ENCODE measurements at regions not wholly inside any gene's neighbourhood (a gene's known extent, or its start where the extent isn't known, plus 50 kb on each side); places are given as distances from the start of the nearest gene placed in this dataset.
"Not testable (repeated sequence)": the region's sequence is repeated elsewhere in the genome, so short reads cannot be mapped to it uniquely, and the experiment has no call there.

DNA sequence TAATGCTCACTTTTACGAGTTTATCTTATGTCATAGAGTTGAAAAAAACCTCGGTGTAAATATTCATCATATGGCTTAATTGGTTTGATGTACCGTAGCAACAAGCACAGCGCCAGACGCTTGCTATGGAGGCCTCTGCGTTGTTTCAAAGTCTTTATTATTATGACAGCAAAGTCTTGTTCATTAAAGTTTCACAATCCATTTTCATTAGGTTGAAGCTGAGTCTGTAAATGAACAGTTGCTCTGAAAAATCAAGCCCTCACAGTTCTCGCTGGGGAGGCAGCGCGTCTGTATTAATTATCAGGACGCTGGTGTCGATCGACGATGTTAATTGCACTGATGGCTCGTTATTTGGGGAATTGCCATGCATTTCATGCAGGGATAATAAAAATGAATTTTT lies 185.6 kb downstream of the INSC start:
- no peak for DNase-seq (ENCODE audit: extremely low read depth in 1 of 11, low read depth in 9 of 11, low spot score in 4 of 11)

DNA sequence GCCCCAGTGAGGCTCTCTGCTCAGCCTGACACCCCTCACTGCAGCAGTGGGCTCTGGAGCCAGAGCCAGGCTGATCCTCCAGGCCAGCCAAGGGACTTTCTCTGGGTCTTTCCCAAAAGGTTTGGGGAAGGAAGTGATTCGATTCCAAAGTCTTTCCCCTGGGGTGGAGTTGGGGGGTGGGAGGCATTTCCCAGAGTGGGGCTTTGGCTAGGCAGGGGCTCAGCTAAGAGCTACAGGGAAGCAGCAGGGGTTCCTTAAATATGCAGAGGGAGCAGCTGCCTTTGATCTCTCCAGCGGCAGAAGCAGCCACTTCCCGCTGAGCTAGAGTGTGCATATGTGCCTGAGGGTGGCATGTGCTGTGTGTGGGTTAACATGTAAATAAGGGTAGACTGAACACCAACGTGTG lies 192.9 kb downstream of the INSC start:
- no peak for DNase-seq (ENCODE audit: extremely low read depth in 1 of 11, low read depth in 9 of 11, low spot score in 4 of 11)

DNA sequence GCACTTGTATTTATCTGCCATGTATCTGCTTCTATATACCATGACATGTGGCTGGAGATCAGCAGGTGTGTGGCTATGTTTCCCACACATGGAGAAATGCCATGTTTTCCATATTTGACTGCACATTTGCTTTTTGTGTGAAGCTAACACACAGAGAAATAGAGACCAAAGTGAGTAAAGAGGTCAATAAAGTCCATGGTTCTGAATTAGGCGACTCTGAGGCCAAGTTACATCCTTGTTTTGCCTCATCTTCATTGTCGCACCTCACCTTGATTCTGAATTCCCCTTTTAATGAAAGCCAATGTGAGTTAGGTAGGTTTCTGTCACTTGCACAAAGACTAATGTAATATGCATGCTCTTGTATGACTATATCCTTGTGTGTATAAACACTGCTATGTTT lies 194.1 kb downstream of the INSC start:
- DNase-seq (ENCODE audit: extremely low read depth in 1 of 11, low read depth in 9 of 11, low spot score in 4 of 11) = no peak

GRCh38 chr11:15309296-15309695 lies 194.6 kb downstream of the INSC start:
- DNase-seq (ENCODE audit: extremely low read depth in 1 of 11, low read depth in 9 of 11, low spot score in 4 of 11) = no peak

- no peak for DNase-seq (ENCODE audit: extremely low read depth in 1 of 11, low read depth in 9 of 11, low spot score in 4 of 11)
Observed at GRCh38 chr11:15313862-15314261, 199.1 kb downstream of the INSC start.

DNA sequence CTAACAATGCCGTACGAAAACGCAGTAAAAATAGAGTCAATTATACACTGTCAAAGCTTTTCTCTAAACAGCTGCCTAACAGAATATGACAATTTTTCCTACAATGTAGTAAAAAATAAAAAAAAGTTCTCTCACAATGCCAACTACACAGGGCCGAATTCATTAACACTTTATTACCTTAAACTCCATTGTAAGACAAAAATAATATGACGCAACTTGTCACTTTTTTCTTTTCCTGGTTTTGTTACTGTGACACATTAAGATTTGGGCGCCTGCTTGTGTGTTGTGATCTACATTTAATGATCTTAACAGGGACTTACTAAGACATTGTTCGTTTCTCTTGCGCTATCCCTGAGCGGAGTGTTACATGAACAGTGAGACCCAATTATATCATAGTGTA lies 204.1 kb downstream of the INSC start:
- DNase-seq (ENCODE audit: extremely low read depth in 1 of 11, low read depth in 9 of 11, low spot score in 4 of 11) = no peak

- no peak for DNase-seq (ENCODE audit: extremely low read depth in 1 of 11, low read depth in 9 of 11, low spot score in 4 of 11)
Observed at GRCh38 chr11:15326520-15326919, 211.8 kb downstream of the INSC start.

- DNase-seq (ENCODE audit: extremely low read depth in 1 of 11, low read depth in 9 of 11, low spot score in 4 of 11) = peak; percentile 40 to 75 (median 54)
Observed at GRCh38 chr11:15327786-15328231, 213.1 kb downstream of the INSC start.

DNA sequence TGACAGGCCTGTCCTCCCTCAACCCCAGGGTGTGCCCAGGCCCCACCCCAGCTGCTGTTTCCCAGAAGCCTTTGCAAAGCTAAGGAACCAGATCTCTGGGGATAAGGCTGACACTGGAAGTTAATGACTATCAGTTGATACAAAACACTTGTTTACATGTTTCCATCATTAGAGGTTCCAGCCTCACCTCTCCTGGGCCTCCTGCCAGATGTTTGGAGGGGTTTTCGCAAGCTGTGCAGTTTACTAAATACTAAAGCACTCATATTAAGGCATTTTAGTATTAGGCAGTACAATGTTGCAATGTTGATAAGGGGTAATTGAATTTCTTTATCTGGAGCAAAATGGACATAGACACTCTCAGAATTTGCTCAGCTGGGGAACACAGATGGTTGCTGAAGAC lies 218.7 kb downstream of the INSC start:
- DNase-seq (ENCODE audit: extremely low read depth in 1 of 11, low read depth in 9 of 11, low spot score in 4 of 11) = no peak

- no peak for DNase-seq (ENCODE audit: extremely low read depth in 1 of 11, low read depth in 9 of 11, low spot score in 4 of 11)
Observed at GRCh38 chr11:15334766-15335165, 220.0 kb downstream of the INSC start.

DNA sequence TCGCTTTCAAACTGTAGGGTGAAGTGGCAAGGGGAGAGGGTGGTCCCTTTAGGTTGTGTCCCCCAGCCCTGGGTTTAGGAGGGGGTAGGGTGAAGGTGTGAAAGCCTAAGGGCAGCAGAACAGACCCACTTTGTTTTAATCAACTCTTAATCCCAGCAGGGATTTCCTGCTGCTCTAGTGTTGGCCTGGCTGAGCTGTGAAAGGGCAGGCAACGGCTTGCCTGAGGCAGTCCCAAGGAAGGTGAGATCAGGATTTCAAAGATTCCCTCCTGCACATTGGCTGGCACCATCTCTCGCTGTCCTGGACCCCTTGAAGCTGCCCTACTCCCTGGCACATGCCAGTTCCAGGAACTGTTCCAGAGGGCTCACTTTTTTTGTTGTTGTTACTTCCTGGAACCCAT lies 221.3 kb downstream of the INSC start:
- DNase-seq (ENCODE audit: extremely low read depth in 1 of 11, low read depth in 9 of 11, low spot score in 4 of 11) = no peak

- DNase-seq (ENCODE audit: extremely low read depth in 1 of 11, low read depth in 9 of 11, low spot score in 4 of 11) = no peak
Observed at GRCh38 chr11:15339302-15339701, 224.6 kb downstream of the INSC start.

- DNase-seq (ENCODE audit: extremely low read depth in 1 of 11, low read depth in 9 of 11, low spot score in 4 of 11) = no peak
Observed at GRCh38 chr11:15341587-15341986, 226.9 kb downstream of the INSC start.

DNA sequence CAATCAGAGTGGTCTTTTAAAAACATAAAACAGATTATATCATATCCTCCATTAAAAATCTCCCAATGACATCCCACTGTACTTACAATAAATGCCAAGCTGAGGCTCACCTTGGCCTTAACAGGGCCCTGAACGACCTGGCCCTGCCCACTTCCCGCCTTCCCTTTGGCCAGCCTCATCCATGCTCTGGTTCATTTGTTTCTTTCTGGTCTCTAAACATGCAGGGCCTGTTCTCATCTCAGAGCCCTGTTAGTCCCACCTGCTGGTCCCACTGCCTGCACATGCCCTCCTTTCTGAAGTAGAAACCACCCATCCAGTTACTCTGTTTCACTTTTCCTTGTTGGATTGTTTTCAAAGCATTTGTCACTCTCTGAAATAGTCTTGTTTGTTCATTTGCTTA lies 227.4 kb downstream of the INSC start:
- DNase-seq (ENCODE audit: extremely low read depth in 1 of 11, low read depth in 9 of 11, low spot score in 4 of 11) = no peak

- DNase-seq (ENCODE audit: extremely low read depth in 1 of 11, low read depth in 9 of 11, low spot score in 4 of 11) = no peak
Observed at GRCh38 chr11:15346907-15347306, 232.2 kb downstream of the INSC start.

DNA sequence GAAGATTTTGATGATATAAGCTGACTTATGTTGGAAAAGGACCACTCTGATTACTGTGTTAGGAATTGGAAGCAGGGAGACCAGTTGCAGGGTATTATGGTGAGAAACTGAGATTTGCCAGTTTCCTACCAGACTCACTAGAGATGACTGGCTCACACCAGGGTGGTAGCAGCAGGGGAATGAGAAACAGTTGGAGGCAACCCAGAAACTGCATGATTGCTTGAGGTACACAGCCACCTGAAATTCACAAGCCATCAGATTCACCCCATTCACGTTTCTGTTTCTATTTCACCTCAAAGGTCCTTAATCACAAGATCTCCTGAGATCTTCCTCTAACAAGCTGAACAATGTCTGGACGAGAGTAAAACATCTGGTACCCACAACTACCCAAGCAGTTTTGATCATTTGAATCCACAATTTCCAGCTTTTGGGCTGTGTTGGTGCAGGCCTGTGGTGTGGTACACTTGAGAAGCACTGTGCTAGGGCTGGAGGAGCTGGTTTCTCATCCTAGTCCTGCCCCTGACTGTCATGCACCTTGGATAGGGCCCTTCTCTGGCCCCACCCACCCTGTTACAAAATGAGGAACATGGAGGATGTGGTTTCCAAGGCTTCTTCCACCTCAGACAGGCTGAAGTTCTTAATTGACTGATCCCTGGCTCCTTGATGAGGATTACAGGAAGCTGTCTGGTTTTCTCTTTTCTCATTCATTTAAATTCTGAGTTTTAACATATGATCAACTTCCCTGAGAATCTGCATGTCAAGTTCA lies 233.4 kb downstream of the INSC start:
- no peak for DNase-seq (ENCODE audit: extremely low read depth in 1 of 11, low read depth in 9 of 11, low spot score in 4 of 11)

GRCh38 chr11:15349413-15349812 lies 234.7 kb downstream of the INSC start:
- DNase-seq (ENCODE audit: extremely low read depth in 1 of 11, low read depth in 9 of 11, low spot score in 4 of 11) = no peak

GRCh38 chr11:15361316-15361715 lies 246.6 kb downstream of the INSC start:
- no peak for DNase-seq (ENCODE audit: extremely low read depth in 1 of 11, low read depth in 9 of 11, low spot score in 4 of 11)

GRCh38 chr11:15365286-15365685 lies 250.6 kb downstream of the INSC start:
- DNase-seq (ENCODE audit: extremely low read depth in 1 of 11, low read depth in 9 of 11, low spot score in 4 of 11) = not testable (repeated sequence)

DNA sequence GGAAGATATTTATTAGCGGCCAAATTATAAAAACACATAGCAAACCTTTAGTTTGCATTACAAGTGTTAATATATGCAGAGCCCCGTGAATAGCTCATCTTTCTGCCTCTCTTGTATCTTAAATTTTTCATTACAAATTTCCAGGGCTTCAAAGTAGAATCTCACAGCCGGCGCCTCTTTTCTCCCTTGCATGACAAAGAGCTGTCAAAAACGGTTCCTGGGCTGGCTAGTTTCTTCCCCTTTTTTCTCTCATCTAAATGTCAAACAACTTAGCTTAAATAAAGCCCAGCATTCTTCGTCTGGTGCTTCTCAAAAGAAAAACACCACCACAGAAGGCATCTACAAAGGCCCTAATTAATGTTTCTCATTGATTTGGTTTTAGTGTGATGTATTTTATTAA lies 253.0 kb downstream of the INSC start:
- no peak for DNase-seq (ENCODE audit: extremely low read depth in 1 of 11, low read depth in 9 of 11, low spot score in 4 of 11)

DNA sequence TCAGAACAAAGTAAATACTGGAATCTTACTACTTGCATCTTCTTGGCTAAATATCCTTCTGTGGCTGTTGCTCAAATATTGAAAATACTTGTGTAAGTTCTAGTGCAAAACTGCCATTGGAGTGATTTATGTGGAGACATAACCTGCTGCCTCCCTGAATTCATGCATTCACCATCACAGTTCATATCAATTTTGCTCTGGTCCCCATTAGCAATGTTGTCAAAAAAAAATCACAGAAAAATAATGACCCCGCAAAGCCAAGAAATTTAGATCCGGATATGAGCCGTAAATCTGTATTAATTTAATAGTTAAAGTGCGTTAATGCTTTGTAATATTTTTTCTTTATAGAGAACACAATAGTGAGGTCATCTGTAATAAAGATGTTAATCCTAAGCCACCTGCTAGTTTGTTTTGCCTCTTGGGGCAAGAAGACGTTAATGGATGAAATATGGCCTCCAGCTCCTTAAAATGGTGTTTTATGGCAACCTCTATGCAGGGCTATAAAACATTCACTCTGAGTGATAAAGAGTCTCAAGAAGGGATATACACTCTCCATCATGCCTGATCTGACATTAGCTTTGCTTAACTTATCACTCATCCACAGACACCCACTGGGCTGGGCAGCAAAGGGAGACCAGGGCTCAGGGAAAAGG lies 255.9 kb downstream of the INSC start:
- DNase-seq (ENCODE audit: extremely low read depth in 1 of 11, low read depth in 9 of 11, low spot score in 4 of 11) = peak in 2 of 11 donors; percentile 5 to 11
